ENCODE measurements at regions not wholly inside any gene's neighbourhood (a gene's known extent, or its start where the extent isn't known, plus 50 kb on each side); places are given as distances from the start of the nearest gene placed in this dataset.
"Not testable (repeated sequence)": the region's sequence is repeated elsewhere in the genome, so short reads cannot be mapped to it uniquely, and the experiment has no call there.

DNA sequence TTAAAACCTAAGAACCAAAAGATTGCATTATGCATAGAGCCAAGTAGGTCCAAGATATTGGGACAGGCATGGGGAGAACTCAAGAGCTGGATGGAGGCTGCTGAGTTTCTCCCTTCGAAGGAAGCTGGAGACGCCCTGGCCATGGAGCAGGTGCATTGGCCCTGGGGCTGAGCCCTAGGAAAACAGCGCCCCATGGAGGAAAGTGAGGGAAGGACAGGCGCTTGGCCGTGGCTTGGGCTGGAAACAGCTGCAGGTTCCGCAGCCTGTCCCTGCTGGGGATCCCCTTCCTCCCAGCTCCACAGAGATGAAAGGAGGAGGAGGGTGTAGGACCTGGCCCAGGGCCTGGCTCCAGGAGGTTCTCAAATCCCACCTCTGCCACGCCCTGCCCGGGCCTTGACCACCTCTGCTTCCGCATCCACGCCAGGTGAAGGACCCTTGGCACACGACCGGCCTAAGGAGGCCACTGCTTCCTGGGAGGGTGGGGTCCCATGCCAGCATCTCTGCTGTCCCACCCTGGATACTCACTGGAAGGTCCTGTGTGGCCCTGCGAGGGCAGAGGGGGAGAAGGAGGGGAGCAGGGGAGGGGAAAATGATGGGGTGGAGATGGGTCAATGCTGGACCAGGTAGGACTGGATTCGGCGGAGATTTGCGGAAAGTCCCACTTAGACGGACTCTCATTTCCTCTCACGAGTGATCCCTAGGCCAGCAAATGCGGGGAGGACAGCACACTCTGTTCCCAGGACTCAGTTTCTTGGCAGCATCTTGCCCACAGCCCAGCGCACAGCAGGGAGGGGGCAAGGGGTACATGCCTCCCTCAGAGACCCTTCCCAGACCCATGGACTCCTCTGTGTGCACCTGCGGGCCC lies 258.6 kb upstream of the TCERG1L start:
- DNase-seq = no peak

DNA sequence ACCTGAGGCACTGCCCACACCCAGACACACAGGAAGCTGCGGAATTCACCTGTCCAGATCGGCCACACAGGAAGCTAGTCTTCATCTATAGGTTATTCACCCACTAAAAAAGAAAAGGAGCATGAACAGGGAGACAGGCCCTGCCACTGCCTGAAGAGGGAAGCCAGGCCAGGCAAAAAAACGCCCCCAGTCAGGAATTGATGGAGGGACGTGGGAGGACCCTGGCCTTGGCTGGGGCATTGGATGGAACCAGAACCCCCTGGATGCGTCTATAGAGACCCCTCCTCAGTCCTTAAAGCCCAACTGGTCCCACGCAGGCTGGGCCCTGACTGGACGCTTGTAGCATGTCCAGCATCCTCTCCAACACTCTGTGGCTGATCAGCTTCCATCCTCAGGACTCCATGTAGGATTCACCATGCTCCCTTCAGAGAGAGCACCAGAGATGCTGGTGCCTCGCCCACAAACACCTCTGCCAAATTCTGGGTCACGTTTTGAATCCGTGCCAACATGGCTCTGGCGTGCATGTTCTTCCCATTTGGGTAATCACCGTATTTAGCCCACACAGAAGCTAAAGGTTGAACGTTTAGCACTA lies 259.3 kb upstream of the TCERG1L start:
- no peak for DNase-seq

DNA sequence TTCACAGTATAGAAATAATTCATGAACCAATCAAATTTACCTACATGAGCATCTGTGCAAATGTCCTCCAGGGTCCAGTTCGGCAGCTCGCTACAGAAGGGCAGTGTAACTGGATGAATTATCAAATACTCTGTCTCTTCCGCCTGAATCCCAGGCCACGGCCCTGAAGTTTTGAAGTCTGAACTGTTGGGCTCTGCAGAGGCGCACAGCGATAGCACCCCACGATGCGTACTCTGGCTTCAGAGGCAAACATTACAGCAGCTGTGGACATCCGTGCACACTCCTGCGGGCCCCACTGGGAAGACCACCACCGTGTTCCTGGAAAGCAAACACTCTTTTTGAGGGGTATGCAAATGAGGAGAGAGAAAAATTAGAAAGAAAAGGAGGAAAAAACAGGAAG lies 259.8 kb upstream of the TCERG1L start:
- no peak for DNase-seq

DNA sequence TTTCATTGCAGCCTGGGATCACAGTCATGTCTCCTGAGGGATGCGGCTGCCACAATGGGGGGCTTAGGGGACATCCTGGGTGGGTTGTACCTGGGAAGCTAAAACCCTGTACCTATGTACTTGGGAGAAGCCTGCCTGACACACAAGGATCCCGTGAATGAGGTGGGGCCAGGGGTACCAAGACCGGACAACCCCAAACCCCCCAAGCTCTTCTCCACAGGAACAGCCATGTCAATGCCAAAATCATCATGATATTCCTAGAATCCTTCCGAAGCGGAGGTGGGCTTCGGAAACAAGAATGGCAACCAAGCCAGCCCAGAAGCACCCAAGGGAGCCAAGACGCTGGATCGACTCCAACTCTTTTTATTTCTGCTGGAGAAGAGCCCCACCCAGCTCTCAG lies 260.3 kb upstream of the TCERG1L start:
- DNase-seq = no peak

DNA sequence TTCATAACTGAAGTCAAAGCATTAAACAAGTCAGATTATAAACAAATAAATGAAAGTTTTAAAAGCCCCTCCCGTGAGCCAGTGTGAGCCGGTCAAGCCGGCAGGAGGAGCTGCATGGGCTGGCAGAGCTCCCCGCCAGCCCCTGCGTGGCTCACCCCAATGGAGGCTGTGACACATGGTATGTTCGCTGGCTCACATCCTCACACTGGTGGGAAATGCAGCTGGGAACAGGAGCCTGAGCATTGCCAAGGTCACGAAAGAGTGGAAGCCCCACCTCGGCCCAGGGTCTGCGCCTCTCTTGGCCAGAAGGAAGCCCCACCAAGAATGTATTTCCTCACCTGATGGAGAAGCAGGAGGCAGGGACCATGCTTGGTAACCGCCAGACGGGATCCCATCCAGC lies 261.7 kb upstream of the TCERG1L start:
- no peak for DNase-seq

DNA sequence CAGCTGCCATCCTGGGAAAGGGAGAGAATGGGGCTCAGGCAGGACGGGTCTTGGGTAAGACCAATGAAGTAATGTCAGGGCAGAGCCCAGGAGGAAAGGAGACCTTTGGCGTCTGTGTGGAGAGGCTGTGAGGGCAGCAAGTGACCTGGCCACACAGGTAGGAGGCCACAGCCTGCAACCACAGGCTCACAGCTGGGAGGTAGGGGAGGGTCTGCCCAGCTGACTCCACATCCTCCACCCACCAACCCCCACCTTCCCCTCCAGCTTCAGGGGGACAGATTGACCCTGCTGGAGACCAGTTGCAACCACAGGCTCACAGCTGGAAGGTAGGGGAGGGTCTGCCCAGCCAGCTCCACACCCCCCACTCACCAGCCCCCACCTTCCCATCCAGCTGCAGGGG lies 262.2 kb upstream of the TCERG1L start:
- no peak for DNase-seq

DNA sequence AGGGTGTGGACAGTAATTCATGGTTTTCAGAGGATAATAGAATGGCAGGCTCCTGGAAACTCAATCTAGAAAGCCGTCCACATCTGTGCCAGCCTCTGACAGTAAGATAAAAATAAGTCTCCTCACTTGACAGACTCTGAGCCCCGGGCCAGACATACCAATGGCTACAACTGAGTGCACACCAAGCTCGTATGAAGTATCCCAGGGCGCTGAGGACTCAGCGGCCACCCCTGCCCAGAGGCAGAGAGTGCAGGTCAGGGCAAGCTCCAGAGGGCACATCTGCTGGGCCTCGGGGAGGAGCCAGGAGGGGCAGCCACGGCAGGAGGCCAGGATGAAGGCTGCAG lies 262.8 kb upstream of the TCERG1L start:
- DNase-seq = no peak

DNA sequence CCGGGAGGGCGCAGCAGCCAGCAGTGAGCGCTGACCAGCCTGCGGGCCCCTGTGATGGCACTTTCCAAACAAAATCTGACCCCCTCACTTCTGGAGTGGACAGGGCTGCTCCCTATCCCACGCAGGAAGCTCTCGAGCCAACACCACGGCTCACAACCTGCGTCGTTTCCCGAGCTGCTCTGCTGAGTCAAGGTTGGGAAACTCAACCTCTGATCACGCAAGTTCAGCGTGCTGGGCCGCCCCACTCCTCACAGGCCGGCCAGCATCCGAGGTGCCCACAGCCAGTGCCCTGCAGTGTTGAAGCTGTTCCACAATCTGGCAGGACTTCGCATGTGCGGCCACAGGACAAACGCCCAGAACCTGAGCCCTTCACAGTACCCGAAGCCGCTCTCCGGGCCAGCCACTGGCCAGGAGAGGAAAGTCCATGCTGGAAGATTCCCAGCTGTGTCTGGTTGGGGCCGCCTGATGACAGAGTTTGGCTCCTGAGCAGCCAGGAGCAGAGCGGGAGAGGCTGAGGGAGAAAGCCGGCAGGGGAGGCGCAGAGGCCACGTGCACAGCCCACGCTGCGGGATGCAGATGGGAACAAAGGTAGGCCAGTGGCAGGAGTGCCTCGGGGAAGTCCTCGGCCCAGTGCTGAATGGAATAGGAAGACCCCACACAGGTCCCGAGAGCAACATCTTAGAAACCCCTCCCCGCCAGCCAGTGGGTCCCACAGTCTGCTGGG lies 263.3 kb upstream of the TCERG1L start:
- no peak for DNase-seq

DNA sequence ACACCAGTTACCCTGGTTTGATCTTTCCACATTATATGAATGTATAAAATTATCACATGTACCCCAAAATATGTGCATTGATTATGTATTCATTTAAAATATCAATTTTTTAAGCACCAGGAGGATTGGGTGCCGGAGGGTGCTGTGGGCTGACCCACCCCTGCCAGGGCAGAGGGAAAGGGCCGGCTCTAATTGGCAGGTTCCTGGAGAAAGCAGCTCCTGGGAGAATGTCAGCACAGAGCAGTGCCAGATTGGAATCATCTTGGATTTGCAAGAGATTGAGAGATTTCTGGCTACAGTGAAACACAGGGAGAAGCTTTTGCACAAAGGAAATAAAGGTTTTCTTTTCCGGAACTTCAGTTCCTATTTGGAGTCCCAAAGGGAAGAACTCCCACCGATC lies 264.4 kb upstream of the TCERG1L start:
- DNase-seq = no peak

DNA sequence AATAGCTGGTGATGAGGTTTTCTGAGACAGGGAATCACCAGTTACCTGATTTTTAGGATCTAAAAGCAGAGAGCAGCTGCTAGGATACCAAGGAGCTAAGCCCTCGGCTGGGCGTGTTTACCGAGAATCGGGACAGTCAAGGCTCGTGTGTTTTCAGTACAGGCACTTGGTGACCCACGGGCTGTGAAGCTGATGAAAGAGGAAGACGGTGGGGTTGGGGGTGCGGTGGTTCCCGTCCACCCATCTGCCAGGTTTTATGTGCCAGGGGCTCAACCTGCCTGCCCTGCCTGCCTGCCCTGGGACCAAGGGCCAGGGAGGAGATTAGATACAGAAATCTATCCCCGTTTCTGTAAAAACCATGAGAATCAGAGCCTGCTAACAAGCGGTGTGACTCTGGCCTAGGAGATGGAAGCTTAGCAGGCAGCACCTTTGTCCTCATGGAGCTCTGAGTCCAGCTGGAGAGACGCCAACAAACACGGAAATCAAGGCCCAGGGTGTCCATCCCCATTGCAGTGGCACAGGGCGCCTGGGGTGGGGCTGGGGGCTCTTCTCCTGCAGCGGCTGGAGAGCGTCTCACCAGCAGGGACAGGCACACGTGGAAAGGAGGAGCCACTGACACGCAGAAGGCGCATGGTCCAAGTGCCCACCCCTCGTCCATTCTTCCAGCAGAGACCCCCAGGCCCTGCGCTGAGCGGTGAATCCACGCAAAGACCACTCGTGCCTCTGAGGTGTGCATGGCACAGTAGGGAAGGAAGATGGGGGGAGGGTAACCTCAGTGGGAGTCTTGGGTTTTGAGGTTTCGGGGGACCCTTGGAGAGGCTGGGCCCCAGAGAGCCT lies 265.0 kb upstream of the TCERG1L start:
- DNase-seq = no peak

DNA sequence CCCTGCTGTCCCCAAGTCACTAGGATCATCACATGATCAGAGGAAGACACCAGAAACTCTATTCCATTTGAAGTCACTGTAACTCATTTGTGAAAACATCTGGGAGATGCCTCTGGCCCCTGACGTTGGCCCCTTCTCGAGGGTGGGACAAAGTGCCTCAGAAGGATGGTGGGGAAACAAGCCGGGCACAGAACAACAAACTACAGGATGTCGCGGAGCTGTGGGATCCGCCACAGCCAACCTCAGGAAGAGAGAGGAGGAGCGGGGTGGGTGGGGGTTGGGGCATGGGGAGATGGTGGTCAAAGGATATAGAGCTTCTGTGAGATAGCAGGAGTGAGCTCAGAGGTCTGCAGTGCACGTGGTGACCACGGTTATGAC lies 265.6 kb upstream of the TCERG1L start:
- no peak for DNase-seq

DNA sequence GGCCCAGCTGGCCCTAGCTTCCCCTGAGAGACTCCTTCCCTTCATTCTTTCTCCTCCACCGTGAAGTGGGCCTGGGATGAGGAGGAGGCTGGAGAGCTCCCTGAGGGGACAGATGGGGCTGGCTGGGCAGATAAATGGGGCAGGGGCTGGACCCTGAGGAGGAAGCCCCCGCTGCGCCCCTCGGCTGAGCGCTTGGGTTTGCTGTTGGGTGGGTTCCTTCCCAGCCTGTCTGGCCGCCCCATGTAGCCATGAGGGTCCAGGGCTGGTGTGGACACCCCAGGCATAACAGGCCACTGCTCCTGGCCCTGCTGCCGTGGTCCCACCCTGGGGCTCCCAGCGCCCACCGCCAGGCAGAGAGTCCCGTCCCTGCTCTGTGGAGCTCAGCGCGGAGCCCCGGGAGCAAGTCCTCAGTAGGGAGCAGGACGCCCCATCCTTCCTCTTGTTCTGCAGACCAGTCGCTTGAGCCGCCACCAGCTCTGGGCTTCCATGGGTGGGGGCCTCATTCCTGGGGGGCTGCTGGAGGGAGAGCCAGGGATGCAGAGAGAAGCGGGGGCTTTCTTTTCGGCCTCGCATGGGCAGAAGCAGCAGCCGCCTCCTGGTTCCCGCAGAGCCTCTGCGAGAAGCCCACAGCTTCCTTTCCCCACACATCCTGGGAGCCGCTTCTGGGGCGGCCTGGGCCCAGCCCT lies 266.4 kb upstream of the TCERG1L start:
- no peak for DNase-seq

DNA sequence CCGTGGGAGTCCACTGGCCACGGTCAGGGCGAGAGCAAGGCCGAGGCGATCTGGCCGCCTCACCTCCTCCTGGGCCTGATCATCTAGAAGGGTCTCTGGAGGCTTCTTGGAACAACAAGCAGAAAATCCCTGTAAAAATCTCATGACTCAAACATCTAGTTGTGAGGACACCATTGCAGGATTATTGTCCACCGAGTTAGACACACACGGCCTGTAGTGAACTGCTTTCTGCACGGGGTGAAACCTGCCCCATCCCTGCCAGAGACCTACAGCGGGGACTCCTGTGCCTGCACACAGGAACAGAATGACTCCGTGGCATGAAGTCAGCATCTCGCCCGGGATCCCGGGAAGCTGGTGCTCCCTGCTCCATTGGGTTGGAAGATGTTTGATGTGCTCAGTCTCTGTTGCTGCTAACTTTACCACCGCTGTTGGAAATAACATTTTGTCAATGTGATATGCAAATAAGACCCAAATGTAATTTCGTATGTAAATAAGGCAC lies 267.0 kb upstream of the TCERG1L start:
- no peak for DNase-seq

DNA sequence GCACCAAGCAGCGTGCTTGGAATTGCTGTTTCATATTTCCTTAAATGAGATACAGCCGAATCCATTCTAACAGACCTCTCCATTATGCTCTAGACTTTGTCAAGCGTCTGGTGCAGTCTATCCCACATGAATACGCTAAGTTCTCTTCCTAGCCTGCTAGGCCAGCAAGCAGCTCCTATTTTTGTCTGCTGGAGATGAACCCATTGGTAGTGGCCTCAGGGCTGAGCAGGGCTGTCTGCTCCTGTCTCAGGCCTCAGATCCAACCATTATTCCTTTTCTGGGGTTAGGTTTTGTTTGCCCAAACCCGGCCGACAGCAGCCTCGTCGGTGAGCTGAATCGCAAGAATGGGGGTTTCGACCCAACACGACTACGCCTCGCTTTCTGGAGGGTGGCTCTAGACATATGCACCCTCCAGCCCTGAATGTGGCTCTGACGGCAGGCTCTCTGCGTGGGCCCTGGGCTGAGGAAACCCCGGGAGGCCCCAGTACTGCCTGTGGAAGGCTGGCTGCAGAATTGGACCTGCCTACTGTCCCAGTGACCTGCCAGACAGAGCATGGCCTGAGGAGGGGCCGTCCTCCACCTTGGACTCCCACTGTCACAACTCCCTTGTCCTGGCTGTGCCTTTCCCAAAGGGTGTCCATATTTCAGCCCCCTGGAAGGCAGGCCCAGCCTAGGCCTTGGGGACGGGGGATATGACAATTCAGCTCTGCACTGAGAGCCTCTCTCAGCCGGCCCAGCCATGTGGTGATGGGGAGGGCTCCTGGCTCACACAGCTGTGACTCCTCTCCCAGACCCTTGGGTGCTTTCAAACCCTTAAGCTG lies 267.9 kb upstream of the TCERG1L start:
- no peak for DNase-seq

DNA sequence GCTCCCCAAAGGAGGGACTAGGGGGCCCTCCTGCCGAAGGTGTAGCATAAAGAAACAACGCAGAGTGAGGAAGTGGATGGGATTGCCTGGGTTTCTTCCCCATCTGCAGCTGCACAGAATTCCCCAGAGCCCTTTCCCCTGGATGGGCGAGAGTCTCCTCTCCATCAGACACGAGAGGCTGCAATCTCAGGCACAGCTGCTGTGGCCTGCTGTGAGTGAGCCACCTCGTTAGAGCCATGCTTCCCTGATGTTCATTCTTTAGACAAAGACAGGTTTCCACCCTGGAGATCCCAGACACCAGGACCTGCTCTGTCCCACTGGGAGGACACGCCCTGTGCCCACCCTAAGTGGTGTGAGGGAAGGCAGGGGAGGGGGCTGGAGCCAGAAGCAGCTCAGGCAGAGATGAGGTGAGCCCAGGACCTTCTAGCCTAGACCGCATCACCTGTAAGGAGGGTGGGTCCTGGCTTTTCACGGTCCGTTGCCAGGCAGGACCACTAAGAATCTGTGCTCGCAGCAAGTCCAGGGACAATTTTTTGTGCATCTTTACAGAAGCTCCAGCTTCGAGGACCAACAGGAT lies 268.6 kb upstream of the TCERG1L start:
- no peak for DNase-seq

DNA sequence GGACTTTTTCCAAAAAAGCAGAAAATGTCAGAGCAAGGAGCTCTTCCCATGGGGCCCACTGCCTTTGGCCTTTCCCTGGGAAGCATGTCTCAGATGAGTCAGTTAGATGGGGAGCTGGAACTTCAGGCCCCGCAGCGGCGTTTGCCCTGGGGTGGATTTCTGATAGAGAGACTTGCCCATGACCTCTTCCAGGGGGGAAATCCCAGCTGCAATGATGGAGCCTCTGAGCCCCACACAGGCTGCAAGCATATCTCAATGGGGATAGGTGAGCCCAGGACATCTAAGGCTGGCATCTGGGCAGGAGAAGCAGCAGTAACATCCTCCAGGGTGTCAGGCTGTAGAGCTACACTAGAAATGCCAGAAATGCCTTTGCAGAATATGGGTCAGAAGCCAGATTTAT lies 269.2 kb upstream of the TCERG1L start:
- DNase-seq = no peak

DNA sequence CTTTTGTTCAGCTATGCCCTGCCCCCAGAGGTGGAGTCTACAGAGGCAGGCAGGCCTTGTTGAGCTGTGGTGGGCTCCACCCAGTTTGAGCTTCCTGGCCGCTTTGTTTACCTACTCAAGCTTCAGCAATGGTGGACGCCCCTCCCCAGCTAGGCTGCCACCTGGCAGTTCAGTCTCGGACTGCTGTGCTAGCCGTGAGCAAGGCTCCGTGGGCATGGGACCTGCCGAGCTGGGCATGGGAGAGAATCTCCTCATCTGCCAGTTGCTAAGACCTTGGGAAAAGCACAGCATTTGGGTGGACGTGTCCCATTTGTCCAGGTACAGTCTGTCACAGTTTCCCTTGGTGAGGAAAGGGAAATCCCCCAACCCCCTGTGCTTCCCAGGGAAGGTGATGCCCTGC lies 270.0 kb upstream of the TCERG1L start:
- DNase-seq = not testable (repeated sequence)

DNA sequence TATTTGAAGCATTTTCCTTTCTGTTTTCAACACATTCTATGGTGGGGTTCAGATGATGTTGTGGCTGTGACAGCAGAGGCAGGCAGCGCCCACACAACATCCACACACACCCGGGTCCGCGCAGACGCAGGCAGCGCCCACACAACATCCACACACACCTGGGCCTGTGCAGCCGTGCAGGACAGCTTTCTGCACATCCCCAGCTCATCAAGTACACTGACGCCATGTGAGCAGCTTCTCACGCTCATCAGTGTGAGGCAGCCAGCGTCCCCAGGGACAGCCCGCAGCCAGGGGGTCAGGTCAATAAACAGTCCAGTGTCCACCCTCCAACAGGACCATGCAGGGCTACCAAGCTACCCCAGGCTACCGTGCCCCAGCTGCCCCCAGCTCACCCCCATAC lies 272.8 kb upstream of the TCERG1L start:
- DNase-seq = no peak

DNA sequence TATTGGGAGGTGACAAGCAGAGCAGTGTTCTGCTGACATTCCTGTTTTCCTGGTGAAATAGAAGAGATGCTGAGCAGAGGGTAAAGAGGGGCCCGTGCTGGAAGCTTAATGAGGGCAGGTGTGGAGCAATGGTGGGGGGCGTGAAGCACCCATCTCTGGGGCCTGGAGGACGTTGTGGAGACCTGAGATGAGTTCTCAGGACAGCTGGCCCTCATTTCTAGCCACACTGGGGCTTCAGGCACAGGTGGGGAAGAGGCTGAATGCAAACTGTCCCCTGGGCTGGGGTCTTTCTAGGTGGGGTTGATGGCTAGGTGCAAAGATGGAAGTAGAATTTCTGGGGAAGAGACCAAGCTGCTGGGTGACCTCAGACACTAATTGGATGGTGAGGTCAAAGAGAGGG lies 274.2 kb upstream of the TCERG1L start:
- no peak for DNase-seq

DNA sequence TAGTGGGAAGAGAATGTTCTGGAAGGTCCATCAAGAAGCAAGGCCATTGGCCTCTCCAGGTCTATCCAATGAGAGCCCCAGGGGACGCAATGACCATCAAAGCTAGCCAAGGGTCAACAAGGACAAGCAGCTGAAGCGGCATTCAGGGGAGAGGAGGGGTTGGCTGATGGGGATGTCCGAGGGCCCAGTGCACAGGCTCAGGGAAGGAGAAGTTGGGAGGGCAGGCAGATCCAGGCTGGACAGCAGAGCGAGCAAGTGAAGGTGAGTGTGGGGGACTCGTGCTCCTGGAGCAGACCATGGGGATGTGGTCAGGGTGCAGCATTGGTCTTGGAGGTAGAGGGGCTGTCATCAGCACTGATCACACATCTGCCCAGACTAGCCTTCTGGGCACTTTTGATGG lies 275.4 kb upstream of the TCERG1L start:
- DNase-seq = no peak

DNA sequence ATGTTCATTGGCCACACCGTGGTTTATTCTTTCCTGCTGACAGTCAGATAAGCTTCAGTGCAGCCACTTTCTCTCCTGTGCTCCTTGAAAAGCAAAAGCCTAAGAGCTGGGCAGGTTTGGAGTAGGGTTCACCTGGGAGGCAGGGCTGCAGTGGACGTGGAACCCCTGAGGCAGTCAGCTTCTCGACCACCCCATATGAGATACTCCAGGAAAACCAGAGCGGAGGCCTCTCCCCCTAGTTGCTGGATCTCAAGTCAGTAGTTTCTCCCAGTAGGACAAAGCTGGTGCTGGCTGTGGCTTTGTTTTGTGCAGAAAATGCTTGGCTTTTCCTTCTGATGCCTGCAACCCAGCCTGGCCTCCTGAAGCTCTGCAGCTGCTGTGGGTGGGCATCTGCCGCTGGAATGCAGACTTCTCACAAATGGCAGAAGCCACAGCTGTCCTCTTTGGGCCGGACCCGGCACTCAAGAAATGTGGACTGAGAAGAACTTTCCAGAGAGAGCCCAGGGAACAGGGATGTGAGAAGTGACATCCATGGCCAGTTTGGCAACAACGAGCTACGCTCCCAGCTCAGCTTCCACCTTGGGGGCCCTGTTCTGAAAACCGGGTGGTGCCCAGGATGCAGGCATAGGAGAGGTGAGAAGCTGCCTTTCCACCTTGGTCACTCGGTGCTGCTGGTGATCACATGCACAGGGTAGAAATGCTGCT lies 276.6 kb upstream of the TCERG1L start:
- DNase-seq = no peak
